Hepatocyte (in vitro differentiated cells): ENCODE measurements at regions not wholly inside any gene's neighbourhood (a gene's known extent, or its start where the extent isn't known, plus 50 kb on each side); places are given as distances from the start of the nearest gene placed in this dataset.

Source experiments
- EZH2 ChIP-seq: fragments of 200-600 bp; sonication (generic); IDR thresholded peaks from 2 replicates; pipeline ENCODE4 v1.6.1; 2016; ENCODE audit warnings: antibody characterized with exemption, mild to moderate bottlenecking, borderline replicate concordance
- TF ChIP-seq, protein P1 (sequence below): fragments of 200-600 bp; sonication (generic); IDR thresholded peaks from 2 replicates; pipeline ENCODE4 v1.5.1; 2016; ENCODE audit warnings: antibody characterized with exemption, mild to moderate bottlenecking; ENCODE audit not compliant: poor library complexity

GRCh38 chr10:100652406-100653135 is 92.8 kb upstream of the PAX2 start:
- TF ChIP-seq, protein P1, sequence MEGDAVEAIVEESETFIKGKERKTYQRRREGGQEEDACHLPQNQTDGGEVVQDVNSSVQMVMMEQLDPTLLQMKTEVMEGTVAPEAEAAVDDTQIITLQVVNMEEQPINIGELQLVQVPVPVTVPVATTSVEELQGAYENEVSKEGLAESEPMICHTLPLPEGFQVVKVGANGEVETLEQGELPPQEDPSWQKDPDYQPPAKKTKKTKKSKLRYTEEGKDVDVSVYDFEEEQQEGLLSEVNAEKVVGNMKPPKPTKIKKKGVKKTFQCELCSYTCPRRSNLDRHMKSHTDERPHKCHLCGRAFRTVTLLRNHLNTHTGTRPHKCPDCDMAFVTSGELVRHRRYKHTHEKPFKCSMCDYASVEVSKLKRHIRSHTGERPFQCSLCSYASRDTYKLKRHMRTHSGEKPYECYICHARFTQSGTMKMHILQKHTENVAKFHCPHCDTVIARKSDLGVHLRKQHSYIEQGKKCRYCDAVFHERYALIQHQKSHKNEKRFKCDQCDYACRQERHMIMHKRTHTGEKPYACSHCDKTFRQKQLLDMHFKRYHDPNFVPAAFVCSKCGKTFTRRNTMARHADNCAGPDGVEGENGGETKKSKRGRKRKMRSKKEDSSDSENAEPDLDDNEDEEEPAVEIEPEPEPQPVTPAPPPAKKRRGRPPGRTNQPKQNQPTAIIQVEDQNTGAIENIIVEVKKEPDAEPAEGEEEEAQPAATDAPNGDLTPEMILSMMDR, result no peak
- TF ChIP-seq EZH2, result no peak
